DMS53 (cell line): ENCODE measurements at regions not wholly inside any gene's neighbourhood (a gene's known extent, or its start where the extent isn't known, plus 50 kb on each side); places are given as distances from the start of the nearest gene placed in this dataset.
"Not testable (repeated sequence)": the region's sequence is repeated elsewhere in the genome, so short reads cannot be mapped to it uniquely, and the experiment has no call there.

Experiments
- DNase-seq: peaks from one replicate; lab custom pipeline; 2025; lab: John Stamatoyannopoulos, UW

- no peak for DNase-seq
These were observed 112.3 kb upstream of the CST7 start for GRCh38 chr20:24836661-24837299.

GRCh38 chr20:24837781-24838450 lies 111.2 kb upstream of the CST7 start:
- no peak for DNase-seq

GRCh38 chr20:24838546-24839535 lies 110.2 kb upstream of the CST7 start:
- DNase-seq: no peak

- no peak for DNase-seq
These were observed 108.9 kb upstream of the CST7 start for GRCh38 chr20:24840121-24840713.

- no peak for DNase-seq
These were observed 106.7 kb upstream of the CST7 start for GRCh38 chr20:24842274-24842917.

GRCh38 chr20:24842918-24843715 lies 106.0 kb upstream of the CST7 start:
- no peak for DNase-seq

GRCh38 chr20:24850176-24850575 lies 98.9 kb upstream of the CST7 start:
- DNase-seq: no peak

- no peak for DNase-seq
These were observed 97.6 kb upstream of the CST7 start for GRCh38 chr20:24851346-24852019.

- DNase-seq: no peak
These were observed 95.2 kb upstream of the CST7 start for GRCh38 chr20:24853916-24854315.

- DNase-seq: no peak
These were observed 93.2 kb upstream of the CST7 start for GRCh38 chr20:24855848-24856247.

- DNase-seq: not testable (repeated sequence)
These were observed 90.6 kb upstream of the CST7 start for GRCh38 chr20:24858500-24858899.

GRCh38 chr20:24859539-24859938 lies 89.5 kb upstream of the CST7 start:
- DNase-seq: no peak

GRCh38 chr20:24862186-24862585 lies 86.9 kb upstream of the CST7 start:
- DNase-seq: no peak

- no peak for DNase-seq
These were observed 86.5 kb upstream of the CST7 start for GRCh38 chr20:24862606-24863005.

- DNase-seq: no peak
These were observed 85.7 kb upstream of the CST7 start for GRCh38 chr20:24863356-24863755.

GRCh38 chr20:24866008-24866407 lies 83.1 kb upstream of the CST7 start:
- no peak for DNase-seq

GRCh38 chr20:24866742-24867141 lies 82.3 kb upstream of the CST7 start:
- no peak for DNase-seq

GRCh38 chr20:24867556-24867955 lies 81.5 kb upstream of the CST7 start:
- no peak for DNase-seq

GRCh38 chr20:24868396-24868927 lies 80.6 kb upstream of the CST7 start:
- DNase-seq: no peak

GRCh38 chr20:24868959-24869358 lies 80.1 kb upstream of the CST7 start:
- DNase-seq: no peak
